Activated T-cell treated with anti-CD3 and anti-CD28 coated beads, Interleukin-2, amount 50 U/mL, for 4 hours (primary cell): ENCODE measurements at regions not wholly inside any gene's neighbourhood (a gene's known extent, or its start where the extent isn't known, plus 50 kb on each side); places are given as distances from the start of the nearest gene placed in this dataset.
"Not testable (repeated sequence)": the region's sequence is repeated elsewhere in the genome, so short reads cannot be mapped to it uniquely, and the experiment has no call there.

Experiments used
- ATAC-seq, 2 donors: fragments of 200-7000 bp; cut with Tn5 transposase; one replicate each; pipeline ENCODE4 v1.10.0; 2021
- DNase-seq: peaks from one replicate; pipeline ENCODE4 v3.0.0-alpha.2; 2020
- H3K27me3 Mint-ChIP-seq: one replicate; pipeline ENCODE4 v1.8.0; 2021; ENCODE audit warnings: low read depth, mixed read lengths
- H3K36me3 Mint-ChIP-seq: one replicate; pipeline ENCODE4 v1.8.0; 2022; ENCODE audit warnings: mixed read lengths; ENCODE audit not compliant: insufficient read depth
- H3K4me1 Mint-ChIP-seq: one replicate; pipeline ENCODE4 v1.8.0; 2021; ENCODE audit warnings: low read depth, mixed read lengths
- H3K4me3 Mint-ChIP-seq: one replicate; pipeline ENCODE4 v1.8.0; 2021; ENCODE audit warnings: mild to moderate bottlenecking, moderate library complexity, mixed read lengths
- H3K9me3 Mint-ChIP-seq: one replicate; pipeline ENCODE4 v1.8.0; 2021; ENCODE audit warnings: mixed read lengths

DNA sequence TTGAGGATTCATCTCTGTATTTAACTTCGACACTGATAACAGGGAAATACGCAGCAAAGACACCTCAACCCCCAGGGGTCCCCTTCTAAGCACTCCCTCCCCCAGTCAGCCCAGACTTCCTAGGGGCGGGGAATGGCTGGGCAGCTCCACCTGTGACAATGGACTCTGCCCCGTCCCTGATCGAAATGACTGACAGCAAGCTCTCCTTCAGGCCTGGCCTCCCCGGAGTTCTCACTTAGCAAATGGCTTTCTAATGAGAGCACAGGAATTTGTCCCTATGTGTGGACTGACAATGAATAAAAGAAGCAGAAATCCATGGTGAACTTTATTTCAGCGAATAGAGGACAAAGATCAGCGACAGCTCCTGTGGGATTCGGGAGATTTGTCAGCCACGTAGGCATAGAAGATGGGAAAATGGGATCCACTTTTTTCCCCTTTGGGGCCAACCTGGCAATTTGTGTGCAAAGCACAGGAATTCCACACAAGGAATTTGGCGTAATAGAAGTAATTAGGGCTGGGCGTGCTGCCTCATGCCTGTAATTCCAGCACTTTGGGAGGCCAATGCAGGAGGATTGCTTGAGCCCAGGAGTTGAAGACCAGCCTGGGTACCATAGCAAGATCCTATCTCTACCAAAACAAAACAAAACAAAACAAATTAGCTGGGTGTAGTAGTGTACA is 63.8 kb downstream of the TNFAIP2 start:
- no peak for DNase-seq
- Mint-ChIP-seq H3K4me3 (no peak overlapping the region), H3K27me3 (peaks cover 55% of the 10 kb centered on the region), H3K9me3 (no peaks in the 10 kb centered on the region), H3K4me1 (peaks cover 5% of the 10 kb centered on the region), H3K36me3 (no peaks in the 10 kb centered on the region)
- ATAC-seq: no peak

- H3K36me3 Mint-ChIP-seq: no peaks in the 10 kb centered on the region
- no peaks in the 10 kb centered on the region for H3K9me3 Mint-ChIP-seq
- DNase-seq (no peak), ATAC-seq (no peak)
- H3K4me3 Mint-ChIP-seq: no peak overlapping the region
- peaks cover 5% of the 10 kb centered on the region for H3K4me1 Mint-ChIP-seq
- peaks cover 51% of the 10 kb centered on the region for H3K27me3 Mint-ChIP-seq
Measured at GRCh38 chr14:103187911-103188310, 64.7 kb downstream of the TNFAIP2 start.

DNA sequence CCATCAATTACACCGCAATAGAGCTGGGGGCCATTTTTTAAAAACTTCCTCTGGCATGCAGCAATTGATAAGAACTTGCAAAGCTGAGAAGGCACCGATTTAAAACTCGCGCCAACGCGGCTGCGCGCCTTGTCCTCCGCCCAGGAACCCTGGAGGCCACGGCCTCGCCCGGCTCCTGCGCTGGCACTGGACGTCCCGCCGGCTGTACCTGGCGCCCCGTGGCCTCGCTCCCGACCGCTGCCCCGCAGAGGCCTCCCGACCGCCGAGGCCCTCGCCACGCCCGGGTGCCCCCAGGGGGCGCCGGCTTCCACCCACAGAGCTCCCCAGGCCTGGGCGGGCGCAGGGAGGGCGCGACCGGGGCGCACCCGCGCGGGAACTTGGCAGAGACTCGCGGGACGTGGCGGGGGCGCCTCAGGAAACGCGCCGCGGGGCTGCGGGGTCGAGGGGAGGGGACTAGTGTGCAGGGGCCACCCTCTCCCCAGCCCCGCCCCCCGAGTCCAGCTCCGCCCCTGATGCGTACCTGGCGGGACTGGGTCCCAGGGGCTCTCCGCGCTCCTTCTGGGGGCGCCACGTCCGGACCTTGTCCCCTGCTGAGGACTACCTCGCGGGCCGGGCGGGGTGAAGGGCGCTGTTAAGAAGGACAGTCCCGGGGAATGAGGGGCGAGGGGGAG is 65.7 kb downstream of the TNFAIP2 start:
- Mint-ChIP-seq H3K4me3 (no peak overlapping the region), H3K27me3 (peaks cover 49% of the 10 kb centered on the region)

GRCh38 chr14:103189481-103190470 is 66.5 kb downstream of the TNFAIP2 start:
- H3K4me1 Mint-ChIP-seq: peaks cover 5% of the 10 kb centered on the region
- H3K9me3 Mint-ChIP-seq: no peaks in the 10 kb centered on the region
- H3K36me3 Mint-ChIP-seq: no peaks in the 10 kb centered on the region
- ATAC-seq (no peak), DNase-seq (no peak)
- H3K4me3 Mint-ChIP-seq: peak overlapping the region; percentile 51
- H3K27me3 Mint-ChIP-seq: peaks cover 46% of the 10 kb centered on the region

More for the DNA sequence above, 65.7 kb downstream of the TNFAIP2 start:
- H3K4me1 Mint-ChIP-seq: peaks cover 5% of the 10 kb centered on the region
- no peaks in the 10 kb centered on the region for H3K36me3 Mint-ChIP-seq
- ATAC-seq (peak; percentile 62 to 75), DNase-seq (no peak)
- no peaks in the 10 kb centered on the region for H3K9me3 Mint-ChIP-seq

- H3K27me3 Mint-ChIP-seq: peaks cover 39% of the 10 kb centered on the region
- peaks cover 5% of the 10 kb centered on the region for H3K4me1 Mint-ChIP-seq
- ATAC-seq (no peak), DNase-seq (no peak)
- no peaks in the 10 kb centered on the region for H3K36me3 Mint-ChIP-seq
- H3K4me3 Mint-ChIP-seq: no peak overlapping the region
- no peaks in the 10 kb centered on the region for H3K9me3 Mint-ChIP-seq
Measured at GRCh38 chr14:103190741-103191140, 67.5 kb downstream of the TNFAIP2 start.

DNA sequence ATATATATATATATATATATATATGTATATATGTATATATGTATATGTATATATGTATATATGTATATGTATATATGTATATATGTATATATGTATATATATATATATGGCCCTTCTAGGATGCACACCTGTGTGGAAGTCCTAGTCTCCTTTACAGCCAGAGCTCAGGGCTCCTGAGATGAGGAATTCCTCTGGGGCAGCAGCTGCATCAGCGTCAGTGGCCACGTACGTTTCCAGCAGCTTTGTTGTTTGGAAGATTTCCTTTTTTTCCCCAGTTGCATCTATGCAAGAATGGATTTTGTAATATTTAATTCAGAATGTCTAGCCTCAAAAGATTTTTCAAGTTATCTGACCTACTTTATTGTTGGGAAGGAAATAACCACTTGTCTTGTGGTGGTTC is 68.6 kb downstream of the TNFAIP2 start:
- Mint-ChIP-seq H3K27me3 (peaks cover 33% of the 10 kb centered on the region), H3K9me3 (no peaks in the 10 kb centered on the region), H3K36me3 (no peaks in the 10 kb centered on the region), H3K4me3 (no peak overlapping the region), H3K4me1 (peaks cover 5% of the 10 kb centered on the region)
- no peak for ATAC-seq
- DNase-seq: no peak

DNA sequence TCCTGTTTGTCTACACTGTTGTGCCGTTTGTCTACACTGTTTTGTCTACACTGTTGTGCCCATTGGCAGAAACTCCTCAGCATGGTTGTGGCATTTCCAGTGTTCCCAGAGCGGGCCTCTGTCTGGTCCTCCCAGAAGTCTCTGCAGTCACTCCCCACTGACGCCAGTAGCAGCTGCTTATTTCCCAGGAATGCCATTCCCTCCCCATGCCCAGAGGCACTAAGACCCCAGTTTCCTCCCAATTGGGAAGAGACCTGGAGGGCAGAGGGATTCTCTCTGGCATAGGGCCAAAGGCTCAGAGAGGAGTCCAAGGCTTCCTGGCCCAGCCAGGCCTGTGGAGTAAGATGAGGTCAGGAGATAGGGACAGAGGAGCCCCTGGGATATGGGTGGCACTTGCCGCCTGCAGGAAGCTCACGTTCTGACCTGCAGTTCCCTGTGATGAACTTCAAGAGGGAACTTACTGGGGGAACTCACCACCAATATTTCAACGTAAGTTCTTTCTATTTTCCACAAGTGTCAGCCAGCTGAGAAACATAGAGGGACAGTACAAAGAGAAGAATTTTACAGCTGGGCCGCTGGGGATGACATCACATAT is 69.1 kb downstream of the TNFAIP2 start:
- Mint-ChIP-seq H3K36me3 (no peaks in the 10 kb centered on the region), H3K4me3 (no peak overlapping the region), H3K4me1 (peaks cover 5% of the 10 kb centered on the region), H3K9me3 (no peaks in the 10 kb centered on the region), H3K27me3 (peaks cover 28% of the 10 kb centered on the region)
- DNase-seq (no peak), ATAC-seq (no peak)

DNA sequence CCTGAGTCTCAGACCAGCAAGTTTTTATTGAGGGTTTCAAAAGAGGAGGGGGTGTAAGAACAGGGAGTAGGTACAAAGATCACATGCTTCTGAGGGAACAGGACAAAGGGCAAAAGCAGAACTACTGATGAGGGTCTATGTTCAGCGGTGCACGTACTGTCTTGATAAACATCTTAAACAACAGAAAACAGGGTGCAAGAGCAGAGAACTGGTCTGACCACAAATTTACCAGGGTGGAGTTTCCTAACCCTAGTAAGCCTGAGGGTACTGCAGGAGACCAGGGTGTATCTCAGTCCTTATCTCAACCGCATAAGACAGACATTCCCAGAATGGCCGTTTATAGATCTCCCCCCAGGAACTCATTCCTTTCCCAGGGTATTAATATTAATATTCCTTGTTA is 69.6 kb downstream of the TNFAIP2 start:
- not testable (repeated sequence) for H3K36me3 Mint-ChIP-seq, H3K4me1 Mint-ChIP-seq, ATAC-seq, H3K9me3 Mint-ChIP-seq, H3K4me3 Mint-ChIP-seq, DNase-seq
- H3K27me3 Mint-ChIP-seq: peaks cover 26% of the 10 kb centered on the region

GRCh38 chr14:103193491-103193890 is 70.2 kb downstream of the TNFAIP2 start:
- not testable (repeated sequence) for DNase-seq, H3K36me3 Mint-ChIP-seq, H3K4me3 Mint-ChIP-seq, H3K9me3 Mint-ChIP-seq, ATAC-seq, H3K4me1 Mint-ChIP-seq
- peaks cover 21% of the 10 kb centered on the region for H3K27me3 Mint-ChIP-seq

GRCh38 chr14:103194256-103195045 is 71.2 kb downstream of the TNFAIP2 start:
- Mint-ChIP-seq H3K36me3 (no peaks in the 10 kb centered on the region), H3K4me1 (peaks cover 5% of the 10 kb centered on the region), H3K27me3 (peaks cover 18% of the 10 kb centered on the region), H3K9me3 (no peaks in the 10 kb centered on the region), H3K4me3 (no peak overlapping the region)
- no peak for ATAC-seq
- DNase-seq: no peak

DNA sequence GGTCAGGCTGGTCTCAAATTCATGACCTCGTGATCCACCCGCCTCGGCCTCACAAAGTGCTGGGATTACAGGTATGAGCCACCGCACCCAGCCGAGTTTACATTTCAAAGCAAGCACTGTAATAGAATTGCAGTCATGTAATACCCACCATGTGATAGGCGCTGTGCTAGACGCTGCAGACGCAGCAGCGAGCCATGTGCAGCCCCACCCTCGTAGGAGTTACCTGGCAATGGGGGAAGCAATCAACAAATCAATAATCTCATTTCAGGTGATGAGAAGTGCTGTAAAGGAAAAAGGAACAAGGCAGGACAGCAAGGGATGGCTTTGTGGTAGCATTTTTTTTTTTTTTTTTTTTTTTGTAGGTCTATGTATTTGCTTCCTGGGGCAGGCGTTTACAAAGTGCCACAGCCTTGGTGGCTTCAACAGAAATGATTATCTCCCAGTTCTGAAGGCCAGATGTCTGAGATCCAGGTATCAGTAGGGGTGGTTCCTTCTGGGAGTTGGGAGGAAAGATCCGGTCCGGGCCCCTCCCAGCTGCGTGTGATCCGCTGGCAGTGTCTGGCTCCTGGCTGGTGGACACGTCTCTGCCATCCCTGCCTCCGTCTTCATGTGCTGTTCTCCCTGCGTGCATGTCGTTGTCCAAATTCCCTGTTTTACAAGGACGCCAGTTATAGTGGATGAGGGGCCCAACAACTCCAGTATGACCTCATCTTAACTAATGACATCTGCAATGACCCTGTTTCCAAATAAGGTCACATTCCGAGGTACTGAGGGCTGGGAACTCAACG is 72.8 kb downstream of the TNFAIP2 start:
- H3K4me3 Mint-ChIP-seq: no peak overlapping the region
- no peak for DNase-seq
- H3K9me3 Mint-ChIP-seq: no peaks in the 10 kb centered on the region
- no peaks in the 10 kb centered on the region for H3K36me3 Mint-ChIP-seq
- no peaks in the 10 kb centered on the region for H3K4me1 Mint-ChIP-seq
- ATAC-seq: no peak
- H3K27me3 Mint-ChIP-seq: peaks cover 9% of the 10 kb centered on the region

DNA sequence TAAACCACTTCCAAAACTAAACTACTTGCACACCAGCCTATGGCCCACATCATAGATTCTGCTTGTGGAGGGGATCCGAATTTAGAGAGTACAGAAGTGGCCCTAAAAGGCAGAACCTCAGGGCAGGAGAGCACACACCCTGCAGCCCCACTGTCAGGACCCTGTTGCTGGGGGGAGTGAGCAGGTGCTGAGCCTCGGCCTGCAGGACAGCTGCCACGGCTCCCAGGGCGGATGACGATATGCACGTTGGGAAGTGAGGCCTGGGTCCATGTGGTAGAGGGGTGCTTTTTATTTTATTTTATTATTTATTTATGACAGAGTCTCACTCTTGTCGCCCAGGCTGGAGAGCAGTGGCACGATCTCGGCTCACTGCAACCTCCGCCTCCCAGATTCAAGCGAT is 73.5 kb downstream of the TNFAIP2 start:
- H3K9me3 Mint-ChIP-seq: no peaks in the 10 kb centered on the region
- H3K27me3 Mint-ChIP-seq: peaks cover 16% of the 10 kb centered on the region
- DNase-seq (no peak), ATAC-seq (no peak)
- no peaks in the 10 kb centered on the region for H3K4me1 Mint-ChIP-seq
- no peaks in the 10 kb centered on the region for H3K36me3 Mint-ChIP-seq
- H3K4me3 Mint-ChIP-seq: no peak overlapping the region
